HFF-Myc (cell line): ENCODE measurements at regions not wholly inside any gene's neighbourhood (a gene's known extent, or its start where the extent isn't known, plus 50 kb on each side); places are given as distances from the start of the nearest gene placed in this dataset.
"Not testable (repeated sequence)": the region's sequence is repeated elsewhere in the genome, so short reads cannot be mapped to it uniquely, and the experiment has no call there.

ENCODE experiments used
- DNase-seq: peaks from one replicate; pipeline ENCODE4 v3.0.0-alpha.2; 2011; ENCODE audit warnings: low read depth; ENCODE audit errors: extremely low read depth
- H3K4me3 ChIP-seq: replicated peaks from 2 replicates; pipeline ENCODE4 v1.5.1; 2011; ENCODE audit warnings: low read depth, mild to moderate bottlenecking, control low read depth, low read length
- CTCF ChIP-seq: IDR thresholded peaks from 2 replicates; pipeline ENCODE4 v1.5.1; 2012; ENCODE audit warnings: mild to moderate bottlenecking, low read depth, low read length, control low read depth; ENCODE audit errors: missing control alignments

- DNase-seq, H3K4me3 ChIP-seq: not testable (repeated sequence)
- TF ChIP-seq CTCF = peak; percentile 14
Observed at GRCh38 chr3:125860547-125860946, 108.4 kb upstream of the ROPN1B start.

- not testable (repeated sequence) for H3K4me3 ChIP-seq, DNase-seq
Observed at GRCh38 chr3:125862841-125863254, 106.1 kb upstream of the ROPN1B start.

- not testable (repeated sequence) for H3K4me3 ChIP-seq, DNase-seq
Observed at GRCh38 chr3:125864532-125864931, 104.4 kb upstream of the ROPN1B start.

- DNase-seq = peak; percentile 30
- H3K4me3 ChIP-seq = not testable (repeated sequence)
Observed at GRCh38 chr3:125886006-125886405, 83.0 kb upstream of the ROPN1B start.

GRCh38 chr3:125899181-125899580, 69.8 kb upstream of the ROPN1B start:
- DNase-seq, H3K4me3 ChIP-seq: not testable (repeated sequence)

GRCh38 chr3:125901473-125901872, 67.5 kb upstream of the ROPN1B start:
- not testable (repeated sequence) for DNase-seq, H3K4me3 ChIP-seq

- not testable (repeated sequence) for H3K4me3 ChIP-seq, DNase-seq
Observed at GRCh38 chr3:125903780-125904455, 65.1 kb upstream of the ROPN1B start.

- not testable (repeated sequence) for DNase-seq, H3K4me3 ChIP-seq
Observed at GRCh38 chr3:125907279-125907678, 61.7 kb upstream of the ROPN1B start.

- H3K4me3 ChIP-seq, DNase-seq: not testable (repeated sequence)
Observed at GRCh38 chr3:125910851-125911250, 58.1 kb upstream of the ROPN1B start.

- H3K4me3 ChIP-seq = peak overlapping the region; percentile 52
- not testable (repeated sequence) for DNase-seq
Observed at GRCh38 chr3:125914608-125915436, 54.2 kb upstream of the ROPN1B start.

GRCh38 chr3:125915437-125915787, 53.6 kb upstream of the ROPN1B start:
- DNase-seq = not testable (repeated sequence)
- peak overlapping the region; percentile 52 for H3K4me3 ChIP-seq

- DNase-seq = peak; percentile 89
- peak overlapping the region; percentile 52 for H3K4me3 ChIP-seq
Observed at GRCh38 chr3:125915792-125916375, 53.1 kb upstream of the ROPN1B start.
